HG02571 (cell line): ENCODE measurements at regions not wholly inside any gene's neighbourhood (a gene's known extent, or its start where the extent isn't known, plus 50 kb on each side); places are given as distances from the start of the nearest gene placed in this dataset.

ENCODE experiments used
- ATAC-seq: cut with Tn5 transposase; IDR thresholded peaks from one replicate; pipeline ENCODE4 v1.9.1; 2021; ENCODE audit warnings: mild to moderate bottlenecking, moderate library complexity; ENCODE audit not compliant: unreplicated experiment

DNA sequence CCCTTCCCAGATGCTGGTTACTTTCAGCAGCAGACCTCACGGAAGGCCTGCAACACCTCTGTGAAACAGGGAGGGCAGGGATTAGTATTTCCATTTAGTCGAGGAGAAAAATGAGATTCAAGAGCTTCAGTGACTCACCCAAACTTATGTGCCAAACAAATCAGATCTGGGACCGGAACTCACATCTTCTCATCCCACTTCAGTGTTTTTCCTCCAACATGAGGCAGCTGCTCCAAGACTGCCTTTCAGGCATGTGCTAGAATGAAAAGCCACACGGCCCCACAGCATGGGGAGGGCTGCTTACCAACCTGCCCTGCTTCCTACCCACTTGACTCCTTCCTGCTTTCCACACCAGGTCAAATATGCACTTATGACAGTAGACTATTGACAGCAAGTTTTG is 129.4 kb upstream of the SLC24A5 start:
- ATAC-seq: no peak

DNA sequence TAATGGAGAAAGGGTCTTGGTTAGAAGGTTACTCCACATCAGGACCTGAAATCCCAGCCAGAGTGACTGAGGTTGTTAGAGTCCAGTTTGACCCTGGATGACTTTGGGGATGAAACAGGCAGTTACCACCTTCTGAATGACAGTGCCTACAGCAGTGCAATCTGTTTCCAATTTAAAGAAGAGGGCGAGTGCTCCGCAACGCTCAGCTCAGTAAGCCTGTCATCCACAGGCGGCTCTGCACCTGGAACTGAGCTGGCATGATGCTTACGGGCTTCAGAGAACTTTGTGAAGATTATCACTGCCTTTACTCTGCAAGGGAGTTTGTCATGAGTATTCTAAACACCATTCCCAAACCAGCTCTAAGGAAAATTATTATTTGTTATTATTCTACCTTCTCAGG is 127.7 kb upstream of the SLC24A5 start:
- no peak for ATAC-seq

DNA sequence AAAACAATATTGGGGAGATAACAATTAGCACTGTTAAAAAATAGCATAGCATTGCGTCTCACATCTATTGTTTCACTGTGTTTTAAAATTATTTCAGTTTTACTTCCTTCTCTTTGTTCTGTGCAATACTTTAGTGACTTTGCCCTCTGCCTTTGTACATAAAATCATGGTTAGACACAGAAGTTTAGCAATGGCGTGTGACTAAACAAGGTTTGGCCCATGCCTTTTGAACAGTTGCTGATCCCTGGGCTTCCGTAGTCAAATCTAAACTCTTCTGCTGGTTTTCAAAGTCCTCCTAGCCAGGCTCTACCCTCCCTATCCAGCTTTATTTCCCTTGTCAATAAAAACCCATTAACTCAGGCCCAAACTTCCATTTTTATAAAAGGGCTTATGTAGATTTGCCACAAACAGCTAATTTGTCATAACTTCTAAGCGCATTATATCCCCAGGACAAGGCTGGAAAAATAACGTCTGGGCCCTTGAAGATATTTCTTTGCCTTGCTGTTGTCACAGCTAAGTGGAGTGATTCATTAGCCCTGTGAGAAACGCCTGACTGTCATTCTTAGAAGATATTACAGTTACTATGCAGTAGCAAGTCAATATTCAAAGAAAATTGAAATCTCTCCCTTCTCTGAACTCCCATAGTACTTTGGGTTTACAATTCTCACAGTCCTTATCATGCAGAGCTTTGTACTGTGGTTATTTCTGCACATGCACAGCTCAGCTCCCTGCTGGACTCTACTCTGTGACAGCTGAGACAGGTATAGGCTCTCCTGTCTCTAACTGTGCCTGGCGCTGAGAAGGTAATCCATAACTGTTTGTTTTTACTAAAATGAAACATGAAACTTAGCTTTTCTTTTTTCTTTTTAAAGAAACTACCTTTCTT is 123.4 kb upstream of the SLC24A5 start:
- ATAC-seq: no peak

DNA sequence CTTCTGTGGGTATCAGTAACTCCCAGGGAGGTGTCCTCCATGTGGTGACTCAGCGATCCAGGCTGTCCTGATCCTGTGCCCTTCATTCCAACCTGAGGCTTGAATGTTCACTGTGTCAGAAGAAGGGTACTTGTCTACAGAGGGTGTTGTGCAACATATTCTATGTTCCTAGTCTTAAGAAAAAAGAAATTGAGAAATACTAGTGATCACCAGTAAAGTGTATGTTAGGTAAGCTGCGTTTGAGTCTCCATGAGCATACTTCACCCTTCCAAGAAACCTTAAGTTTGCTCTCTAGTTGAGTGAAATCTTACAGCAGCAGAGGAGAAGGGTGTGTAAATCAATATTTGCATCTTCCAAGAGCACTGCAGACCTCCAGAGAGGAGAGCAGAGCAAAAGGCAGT is 122.2 kb upstream of the SLC24A5 start:
- ATAC-seq: no peak

DNA sequence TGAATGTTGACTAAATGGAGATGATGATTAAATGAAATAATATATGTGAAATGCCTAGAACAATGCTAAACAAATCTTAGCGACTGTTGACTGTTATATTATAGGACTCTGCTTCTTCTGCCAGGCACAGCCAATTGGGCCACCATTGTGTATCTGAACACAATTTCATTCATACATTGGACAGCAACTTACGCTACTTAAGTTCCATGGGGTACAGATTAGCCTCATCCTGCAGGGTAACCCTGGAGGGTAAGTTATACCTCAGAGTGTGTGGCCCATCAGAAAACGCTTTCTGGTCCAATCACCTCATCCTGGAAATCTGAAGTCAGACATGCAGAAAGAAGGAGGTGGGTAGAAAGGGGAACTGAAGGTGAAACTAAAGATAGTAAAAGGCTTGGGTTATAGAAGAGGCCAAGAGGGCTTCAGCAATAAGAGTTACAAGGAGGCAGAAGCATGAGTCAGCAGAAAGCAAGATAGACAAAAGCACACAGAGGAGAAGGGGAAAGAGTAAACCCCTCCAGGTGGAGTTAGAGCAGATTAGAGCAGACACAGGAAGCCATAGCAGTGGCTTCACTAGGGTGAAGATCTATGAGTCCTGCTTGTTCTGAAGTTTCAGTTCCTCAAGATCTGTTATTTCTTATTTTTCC is 119.3 kb upstream of the SLC24A5 start:
- peak; percentile 91 for ATAC-seq

DNA sequence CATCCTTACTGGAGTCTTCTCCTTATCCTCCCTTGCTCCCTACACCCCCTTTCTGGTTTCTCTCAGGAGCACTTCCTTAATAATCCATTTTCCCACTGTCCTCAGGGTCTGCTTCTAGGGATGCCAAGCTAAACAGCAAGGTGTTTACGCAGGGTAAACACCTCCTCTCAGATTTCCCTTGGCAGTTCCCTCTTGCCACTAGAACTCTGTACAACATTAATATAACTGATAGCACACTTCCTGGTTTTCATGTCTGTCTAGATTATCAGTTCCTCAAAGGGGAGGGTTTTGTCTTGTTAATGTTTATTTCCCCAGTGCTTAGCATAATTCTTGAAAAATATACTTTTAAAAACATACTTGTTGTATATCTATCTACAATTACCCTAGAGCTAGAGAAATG is 118.0 kb upstream of the SLC24A5 start:
- ATAC-seq: no peak

DNA sequence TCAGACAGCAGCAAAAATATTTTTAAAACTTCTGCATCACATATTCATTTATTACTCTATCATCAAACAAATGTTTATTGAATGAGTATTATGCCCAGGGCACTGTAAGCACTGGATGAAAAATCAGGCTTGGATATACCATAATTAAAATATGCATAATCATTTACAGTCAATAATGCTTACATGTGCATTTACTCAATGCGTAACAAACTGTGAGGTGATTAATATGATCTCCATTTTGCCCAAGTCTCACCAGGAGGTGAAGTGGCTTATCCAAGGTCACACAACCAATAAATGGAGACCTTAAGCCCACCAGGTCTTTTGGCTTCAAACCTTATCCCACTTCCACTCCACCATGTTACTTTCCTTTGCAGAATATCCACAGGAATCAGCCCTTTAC is 117.3 kb upstream of the SLC24A5 start:
- ATAC-seq: no peak

DNA sequence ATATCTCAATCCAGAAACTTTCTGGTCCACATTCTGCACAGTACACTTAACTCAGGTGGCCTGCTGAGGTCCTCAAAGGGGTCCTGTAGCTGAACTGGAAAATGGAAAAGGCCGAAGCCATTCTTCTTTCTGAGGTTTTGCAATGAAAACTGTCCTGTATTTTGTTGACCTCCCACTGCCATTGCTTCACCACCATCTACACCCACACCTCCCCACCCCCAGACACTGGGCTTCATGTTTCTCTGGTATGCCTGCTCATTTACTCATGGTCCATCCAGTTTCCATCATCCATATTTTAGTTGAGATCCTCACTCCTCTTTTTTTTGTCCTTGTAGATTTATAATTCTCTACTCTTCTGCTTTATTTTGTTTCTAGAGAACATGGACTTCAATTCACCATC is 115.7 kb upstream of the SLC24A5 start:
- ATAC-seq: no peak

DNA sequence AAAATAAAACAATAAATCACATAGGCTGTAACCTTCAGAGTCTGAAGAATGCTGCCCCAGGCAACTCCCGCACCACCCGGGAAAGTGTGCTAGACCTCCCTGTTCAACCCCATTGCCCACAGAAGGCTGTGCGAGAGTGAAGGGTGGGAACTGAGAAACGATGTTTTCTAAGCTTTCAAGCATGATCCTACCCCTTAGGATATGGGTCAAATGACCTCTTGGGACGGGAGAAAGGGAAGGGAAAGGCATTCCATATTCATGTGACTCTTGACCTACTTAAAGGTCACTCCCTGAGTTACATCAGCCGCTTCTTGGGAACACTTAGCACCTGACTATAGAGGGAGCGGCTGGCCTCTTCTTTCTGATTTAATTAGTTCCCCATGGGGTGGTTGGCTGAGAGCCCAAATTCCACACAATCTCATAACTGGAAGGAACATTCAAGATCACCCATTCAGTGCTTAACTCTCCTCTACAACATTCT is 114.7 kb upstream of the SLC24A5 start:
- ATAC-seq: no peak

DNA sequence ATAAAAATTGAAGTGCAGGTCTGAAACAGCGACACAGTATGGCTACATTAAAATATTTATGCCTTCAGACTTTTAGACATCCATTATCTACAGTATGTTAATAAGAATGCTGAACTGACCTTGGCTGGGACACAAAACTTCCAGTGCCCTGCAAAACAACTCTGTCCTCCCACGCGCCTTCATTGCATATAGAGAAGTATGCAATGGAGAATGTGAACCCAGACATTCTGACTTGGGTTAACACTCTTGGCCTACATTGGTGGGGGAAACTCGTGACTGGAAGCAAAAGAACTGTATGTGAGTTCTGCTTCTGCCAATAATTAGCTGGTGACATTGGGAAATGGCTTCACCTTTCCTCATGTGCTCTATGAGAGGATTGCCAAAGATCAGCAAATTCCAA is 110.5 kb upstream of the SLC24A5 start:
- ATAC-seq: no peak

DNA sequence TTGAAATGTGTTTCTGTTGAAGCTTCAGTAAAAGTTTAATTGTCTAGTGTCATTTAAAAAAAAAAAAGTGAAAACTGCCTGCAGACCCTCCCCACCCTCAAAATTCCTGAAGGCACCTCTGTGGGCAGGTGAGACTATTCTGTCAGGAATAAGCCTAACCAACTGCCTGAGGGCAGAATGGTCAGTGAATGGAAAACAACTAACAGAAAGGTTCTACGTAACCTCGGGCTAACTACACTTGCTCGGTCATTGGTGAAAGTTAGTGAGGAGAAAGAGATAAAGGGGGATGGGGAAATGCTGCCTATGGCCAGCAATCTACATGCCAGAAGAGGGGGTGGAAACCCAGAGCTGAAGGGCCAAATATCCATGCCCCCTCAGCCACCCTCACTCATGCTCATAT is 108.6 kb upstream of the SLC24A5 start:
- ATAC-seq: no peak

DNA sequence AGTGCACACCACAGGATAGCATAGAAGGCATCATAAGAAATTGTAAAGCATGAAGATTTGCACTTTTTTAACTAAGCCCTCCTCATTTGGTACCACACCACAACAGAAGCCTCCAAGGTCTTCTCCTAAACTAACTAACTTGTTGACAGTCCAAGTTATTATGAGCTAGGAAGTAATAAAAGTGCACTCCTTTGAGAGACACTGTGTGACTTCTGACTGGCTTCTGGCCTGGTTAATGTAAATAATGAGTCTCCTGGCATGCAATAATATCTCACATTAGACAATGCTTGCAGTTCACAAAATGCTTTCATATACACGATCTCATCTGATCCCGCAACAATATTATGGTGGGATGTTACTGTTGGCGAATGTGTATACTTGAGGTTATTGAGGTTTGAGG is 103.9 kb upstream of the SLC24A5 start:
- ATAC-seq: no peak

DNA sequence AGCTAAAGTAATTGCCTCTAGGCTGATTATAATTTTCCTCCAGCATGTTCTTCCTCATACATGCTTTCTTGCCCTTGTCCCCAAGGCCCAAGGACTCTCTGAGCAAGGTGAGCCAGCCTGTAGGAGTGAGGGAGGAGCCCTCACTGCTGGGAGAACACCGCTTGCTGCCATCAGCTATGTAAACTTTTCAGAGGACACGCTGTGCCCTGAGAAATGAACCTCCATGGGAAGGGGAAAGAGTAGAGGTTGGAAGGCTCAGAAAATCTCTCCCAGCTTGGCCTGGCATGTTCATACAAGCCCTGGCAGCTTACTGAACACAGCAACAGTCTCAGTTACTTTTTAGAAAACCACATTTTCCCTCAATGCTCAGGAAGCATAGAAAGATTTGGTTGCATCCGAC is 103.0 kb upstream of the SLC24A5 start:
- no peak for ATAC-seq

DNA sequence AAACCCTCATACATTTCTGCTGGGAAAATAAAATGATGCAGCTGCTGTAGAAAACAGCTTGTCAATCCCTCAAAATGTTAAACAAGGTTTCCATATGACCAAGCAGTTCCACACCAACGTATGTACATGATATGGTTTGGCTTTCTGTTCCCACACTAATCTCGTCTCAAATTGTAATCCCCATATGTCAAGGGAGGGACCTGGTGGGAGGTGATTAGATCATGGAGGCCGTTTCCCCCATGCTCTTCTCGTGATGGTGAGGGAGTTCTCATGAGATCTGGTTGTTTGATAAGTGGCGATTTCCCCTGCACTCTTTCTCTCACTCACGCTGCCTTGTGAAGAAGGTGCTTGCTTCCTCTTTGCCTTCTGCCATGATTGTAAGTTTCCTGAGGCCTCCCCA is 100.6 kb upstream of the SLC24A5 start:
- peak; percentile 47 for ATAC-seq

DNA sequence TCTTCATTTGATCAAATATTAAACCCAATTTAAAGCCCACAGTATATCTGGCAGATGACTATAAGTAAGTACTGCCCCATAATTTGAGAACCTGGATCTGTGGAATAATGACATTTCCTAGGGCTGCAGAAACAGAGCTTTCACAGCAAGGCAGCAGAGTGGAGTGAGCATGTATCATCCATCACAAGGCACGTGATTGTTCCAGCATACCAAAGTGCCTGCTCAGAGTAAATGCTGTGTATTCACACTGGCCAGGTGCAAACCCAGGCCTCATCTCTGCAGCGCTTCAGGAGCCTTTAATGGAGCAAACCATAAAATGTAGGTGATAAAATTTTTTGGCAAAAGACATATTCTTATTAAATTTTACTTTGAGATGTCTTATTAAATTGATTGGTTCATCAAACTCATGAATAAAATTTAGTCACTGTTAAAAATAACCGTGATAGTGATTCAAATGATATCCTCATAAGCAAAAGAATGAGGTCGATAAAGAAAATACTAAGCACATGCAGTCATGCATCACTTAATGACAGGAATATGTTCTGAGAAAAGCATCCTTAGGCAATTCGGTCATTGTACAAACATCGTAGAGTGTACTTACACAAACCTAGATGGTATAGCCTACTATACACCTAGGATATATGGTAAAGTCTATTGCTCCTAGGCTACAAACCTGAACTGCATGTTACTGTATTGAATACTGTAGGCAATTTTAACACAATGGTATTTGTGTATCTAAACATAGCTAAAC is 99.3 kb upstream of the SLC24A5 start:
- ATAC-seq: no peak

DNA sequence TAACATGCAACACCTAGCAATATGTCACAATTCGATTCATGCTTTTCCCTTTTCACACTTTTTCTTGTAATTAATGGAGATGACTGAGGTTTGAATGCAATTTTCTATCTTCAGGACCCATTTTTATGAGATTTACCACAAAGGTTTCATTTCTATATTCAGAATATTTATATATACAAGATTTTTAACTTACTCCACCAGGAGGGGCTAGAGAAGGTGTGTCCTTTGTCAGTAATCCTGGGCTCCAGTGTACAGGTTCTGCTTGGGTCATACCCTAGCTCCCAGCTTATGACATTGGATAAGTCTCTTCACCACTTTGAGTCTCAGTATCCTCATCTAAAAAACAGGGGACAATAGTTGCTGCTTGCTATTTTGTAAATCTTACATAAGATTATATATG is 95.7 kb upstream of the SLC24A5 start:
- no peak for ATAC-seq

DNA sequence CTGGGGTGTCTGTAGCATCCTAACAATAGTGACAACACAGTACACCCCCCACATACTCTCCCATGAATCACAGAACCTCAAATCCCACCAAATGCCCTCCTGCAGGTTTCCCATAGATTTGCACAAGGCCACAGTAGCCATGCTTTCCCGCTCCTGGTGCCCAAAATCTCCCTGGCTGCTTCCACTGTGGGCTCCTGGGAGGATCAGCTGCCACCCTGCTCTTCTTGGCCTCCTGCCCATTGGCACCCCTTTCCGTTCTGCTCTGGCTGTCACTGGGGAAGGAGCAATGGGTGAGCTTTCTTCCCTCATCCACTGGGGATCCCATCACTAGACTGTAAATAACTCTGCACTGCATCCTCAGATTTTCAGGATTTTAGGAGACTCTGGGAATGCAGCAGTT is 92.1 kb upstream of the SLC24A5 start:
- ATAC-seq: no peak

DNA sequence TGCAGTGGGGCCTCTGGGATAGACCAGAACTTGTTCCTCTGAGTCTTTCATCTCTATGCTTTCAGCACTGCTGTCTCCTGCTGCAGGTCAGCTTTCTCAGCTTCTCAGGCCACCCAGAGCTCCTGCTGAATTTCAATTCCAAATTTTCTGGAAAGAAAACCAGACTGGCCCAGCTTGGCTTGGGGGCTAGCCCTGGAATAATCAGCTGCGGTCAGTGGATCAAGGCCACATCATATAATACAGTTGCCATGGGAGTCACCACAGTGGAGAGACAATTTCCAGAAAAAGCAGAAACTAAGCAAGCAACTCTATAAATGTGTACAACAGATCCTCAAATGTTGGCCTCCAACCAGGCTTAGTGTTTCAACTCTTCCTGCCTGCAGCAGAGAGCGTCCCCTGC is 91.1 kb upstream of the SLC24A5 start:
- no peak for ATAC-seq

DNA sequence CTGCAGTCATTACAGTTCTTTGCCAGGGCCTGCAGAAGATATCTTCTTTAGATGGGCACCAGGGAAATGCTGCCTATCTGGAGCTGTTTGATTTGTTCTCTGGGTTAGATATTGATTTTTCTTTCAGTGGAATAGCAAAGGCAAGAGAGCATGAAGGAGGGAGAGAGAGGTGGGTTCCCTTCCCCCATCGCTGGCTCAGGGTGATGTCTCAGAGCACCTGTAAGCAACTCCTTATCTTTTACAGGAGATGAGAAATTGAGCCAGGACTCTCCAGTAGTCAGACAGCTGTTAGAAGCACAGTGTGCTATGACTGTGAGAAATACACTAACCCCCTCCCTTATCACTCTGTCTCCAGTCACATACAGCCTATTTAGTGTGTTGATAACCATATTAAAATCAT is 89.3 kb upstream of the SLC24A5 start:
- no peak for ATAC-seq

DNA sequence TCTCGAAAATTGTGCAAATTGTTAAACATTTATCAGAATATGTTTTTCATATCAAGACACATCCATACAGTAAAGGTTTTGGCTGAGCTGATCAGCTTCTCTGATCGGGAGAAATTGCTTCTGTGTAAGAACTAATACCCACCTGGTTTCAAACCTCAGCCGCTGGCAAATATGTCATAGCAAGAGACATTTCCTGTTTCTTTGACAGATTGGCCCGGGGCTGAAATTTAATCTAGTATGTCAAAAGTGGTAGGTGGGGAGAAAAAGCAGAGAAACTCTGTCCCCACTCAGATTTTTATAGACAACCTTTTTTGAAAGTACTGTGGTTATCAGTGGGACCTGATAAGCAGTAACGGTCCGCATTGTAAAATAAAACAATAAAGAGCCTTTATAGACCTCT is 88.8 kb upstream of the SLC24A5 start:
- no peak for ATAC-seq

DNA sequence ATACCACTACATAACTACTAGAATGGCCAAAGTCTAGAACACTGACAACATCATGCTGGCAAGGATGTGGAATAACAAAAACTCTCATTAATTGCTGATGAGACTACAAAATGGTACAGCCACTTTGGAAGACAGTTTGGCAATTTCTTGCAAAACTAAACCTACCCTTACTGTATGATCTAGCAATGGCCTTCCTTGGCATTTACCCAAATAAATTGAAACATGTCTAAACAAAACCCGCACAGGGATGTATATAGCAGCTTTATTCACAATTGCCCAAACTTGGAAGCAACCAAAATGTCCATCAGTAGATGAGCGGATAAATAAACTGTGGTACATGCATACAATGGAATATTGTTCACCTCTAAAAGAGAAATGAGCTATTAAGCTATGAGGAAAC is 87.9 kb upstream of the SLC24A5 start:
- ATAC-seq: no peak

DNA sequence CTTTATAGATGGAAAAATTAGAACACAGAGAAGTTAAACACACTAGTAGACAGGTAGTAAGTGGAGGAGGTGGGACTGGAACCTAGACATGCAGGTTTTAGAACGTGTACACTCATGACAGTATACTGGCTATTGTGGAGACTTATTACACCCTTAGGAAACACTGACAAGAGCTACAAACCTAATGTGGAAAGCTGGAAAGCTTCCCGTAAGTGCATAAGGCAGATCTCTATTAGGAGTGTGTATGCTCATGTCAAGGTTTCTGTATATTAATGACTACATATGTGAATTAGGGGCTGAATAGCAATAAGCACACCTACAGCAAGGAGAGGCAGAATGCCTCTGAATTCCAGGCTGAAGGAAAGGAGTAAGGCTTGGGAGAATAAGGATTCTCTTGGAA is 82.6 kb upstream of the SLC24A5 start:
- ATAC-seq: no peak
